Colonic mucosa (tissue), 4 donors: ENCODE measurements at regions not wholly inside any gene's neighbourhood (a gene's known extent, or its start where the extent isn't known, plus 50 kb on each side); places are given as distances from the start of the nearest gene placed in this dataset.

ENCODE experiments used
- DNase-seq: peaks from one replicate; pipeline ENCODE4 v3.0.0-alpha.2; 2020
- H3K27ac ChIP-seq: fragments of 200-600 bp; one replicate; pipeline ENCODE4 v1.8.0; 2021
- H3K27me3 ChIP-seq: fragments of 200-600 bp; one replicate; pipeline ENCODE4 v1.8.0; 2021
- H3K36me3 ChIP-seq: fragments of 200-600 bp; one replicate; pipeline ENCODE4 v1.8.0; 2021
- H3K4me1 ChIP-seq: fragments of 200-600 bp; one replicate; pipeline ENCODE4 v1.8.0; 2021; ENCODE audit warnings: mild to moderate bottlenecking
- H3K4me3 ChIP-seq: fragments of 200-600 bp; one replicate; pipeline ENCODE4 v1.8.0; 2021
- H3K9ac ChIP-seq, 2 donors: one replicate each; pipeline ENCODE4 v1.7.0; 2013; ENCODE audit warnings: control low read depth in 2 of 2, low read depth in 2 of 2, low read length in 2 of 2
- H3K9me3 ChIP-seq: fragments of 200-600 bp; one replicate; pipeline ENCODE4 v1.8.0; 2021
- intact Hi-C: fragments of 100-400 bp; cut with DNase I; formaldehyde crosslinking; loops from one replicate; pipeline ENCODE4 v1.14.1; 2022
- TF ChIP-seq, protein P1 (sequence below): fragments of 200-600 bp; IDR thresholded peaks from one replicate; pipeline ENCODE4 v1.8.0; 2022; ENCODE audit warnings: antibody characterized with exemption, mild to moderate bottlenecking
- donor health status: healthy.
- donor health status: DM: no; HTN: no; CAD: no.
- donor health status: DM: no; HTN: no; CAD: no.

DNA sequence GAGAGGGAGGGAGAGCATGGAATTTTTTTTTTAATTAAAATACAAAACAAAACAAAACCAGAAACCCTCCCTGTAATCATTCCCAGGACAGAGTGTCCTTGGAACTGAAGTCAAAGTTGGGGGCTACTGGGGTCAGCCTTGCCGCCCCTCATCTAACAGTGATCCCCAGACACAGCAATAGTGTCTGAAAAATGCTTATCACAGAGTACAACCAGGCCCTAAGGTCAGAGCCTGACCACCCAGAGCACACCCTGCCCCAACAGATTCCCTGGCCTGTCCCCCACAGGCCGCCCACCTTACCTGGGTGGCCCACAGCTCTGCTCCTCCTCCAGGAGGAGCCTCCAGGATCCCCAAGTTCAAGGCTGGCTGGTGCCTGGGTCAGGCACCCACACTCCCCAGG lies 101.6 kb upstream of the LINGO1 start:
- no peaks in the 10 kb centered on the region for H3K9me3 ChIP-seq
- H3K36me3 ChIP-seq = no peaks in the 10 kb centered on the region
- H3K27me3 ChIP-seq = no peaks in the 10 kb centered on the region
- TF ChIP-seq, protein P1, sequence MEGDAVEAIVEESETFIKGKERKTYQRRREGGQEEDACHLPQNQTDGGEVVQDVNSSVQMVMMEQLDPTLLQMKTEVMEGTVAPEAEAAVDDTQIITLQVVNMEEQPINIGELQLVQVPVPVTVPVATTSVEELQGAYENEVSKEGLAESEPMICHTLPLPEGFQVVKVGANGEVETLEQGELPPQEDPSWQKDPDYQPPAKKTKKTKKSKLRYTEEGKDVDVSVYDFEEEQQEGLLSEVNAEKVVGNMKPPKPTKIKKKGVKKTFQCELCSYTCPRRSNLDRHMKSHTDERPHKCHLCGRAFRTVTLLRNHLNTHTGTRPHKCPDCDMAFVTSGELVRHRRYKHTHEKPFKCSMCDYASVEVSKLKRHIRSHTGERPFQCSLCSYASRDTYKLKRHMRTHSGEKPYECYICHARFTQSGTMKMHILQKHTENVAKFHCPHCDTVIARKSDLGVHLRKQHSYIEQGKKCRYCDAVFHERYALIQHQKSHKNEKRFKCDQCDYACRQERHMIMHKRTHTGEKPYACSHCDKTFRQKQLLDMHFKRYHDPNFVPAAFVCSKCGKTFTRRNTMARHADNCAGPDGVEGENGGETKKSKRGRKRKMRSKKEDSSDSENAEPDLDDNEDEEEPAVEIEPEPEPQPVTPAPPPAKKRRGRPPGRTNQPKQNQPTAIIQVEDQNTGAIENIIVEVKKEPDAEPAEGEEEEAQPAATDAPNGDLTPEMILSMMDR = no peak
- no peak overlapping the region for H3K27ac ChIP-seq
- DNase-seq = no peak
- no peaks in the 10 kb centered on the region for H3K4me1 ChIP-seq
- H3K4me3 ChIP-seq = no peak overlapping the region
- no peak overlapping the region for H3K9ac ChIP-seq
- intact Hi-C loops = no loop called here

DNA sequence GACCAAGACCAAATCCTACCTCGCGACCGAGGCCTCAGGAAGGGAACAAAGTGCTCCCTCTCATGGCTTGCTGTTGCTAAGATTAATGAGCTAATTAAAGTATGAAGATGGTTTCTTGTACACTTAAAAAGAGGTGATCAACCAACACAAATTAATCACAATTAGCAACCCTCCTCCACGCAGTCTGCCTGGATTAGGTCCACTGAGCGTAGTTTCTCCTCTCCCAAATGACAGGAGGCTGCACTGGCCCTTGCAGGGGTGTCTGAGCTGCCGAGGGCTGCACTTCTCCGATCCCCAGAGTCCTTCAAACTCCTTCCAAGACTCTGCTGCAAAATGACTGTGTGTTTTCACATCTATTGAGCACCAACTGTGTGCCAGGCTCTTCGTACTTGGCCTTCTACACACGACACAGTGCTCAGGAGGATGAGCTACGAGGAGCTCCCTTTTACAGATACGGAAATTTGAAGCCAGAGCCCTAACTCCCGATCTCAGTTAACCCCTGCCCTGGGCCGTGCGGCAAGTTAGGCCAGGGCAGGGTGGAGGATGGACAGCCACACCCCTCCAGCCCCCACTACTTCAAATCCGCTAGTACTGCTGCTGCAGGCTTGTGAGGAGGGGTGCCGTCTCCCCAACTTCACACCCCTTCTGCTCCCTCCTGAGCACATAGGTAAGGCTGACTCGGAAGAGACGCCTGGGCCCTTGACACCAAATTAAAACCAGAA lies 101.0 kb upstream of the LINGO1 start:
- Histone ChIP-seq H3K36me3 (no peaks in the 10 kb centered on the region), H3K4me1 (no peaks in the 10 kb centered on the region), H3K27ac (no peak overlapping the region), H3K27me3 (no peaks in the 10 kb centered on the region), H3K9ac (no peak overlapping the region), H3K9me3 (no peaks in the 10 kb centered on the region), H3K4me3 (no peak overlapping the region)
- intact Hi-C loops = no loop called here
- DNase-seq = no peak
- TF ChIP-seq, protein P1 = no peak

DNA sequence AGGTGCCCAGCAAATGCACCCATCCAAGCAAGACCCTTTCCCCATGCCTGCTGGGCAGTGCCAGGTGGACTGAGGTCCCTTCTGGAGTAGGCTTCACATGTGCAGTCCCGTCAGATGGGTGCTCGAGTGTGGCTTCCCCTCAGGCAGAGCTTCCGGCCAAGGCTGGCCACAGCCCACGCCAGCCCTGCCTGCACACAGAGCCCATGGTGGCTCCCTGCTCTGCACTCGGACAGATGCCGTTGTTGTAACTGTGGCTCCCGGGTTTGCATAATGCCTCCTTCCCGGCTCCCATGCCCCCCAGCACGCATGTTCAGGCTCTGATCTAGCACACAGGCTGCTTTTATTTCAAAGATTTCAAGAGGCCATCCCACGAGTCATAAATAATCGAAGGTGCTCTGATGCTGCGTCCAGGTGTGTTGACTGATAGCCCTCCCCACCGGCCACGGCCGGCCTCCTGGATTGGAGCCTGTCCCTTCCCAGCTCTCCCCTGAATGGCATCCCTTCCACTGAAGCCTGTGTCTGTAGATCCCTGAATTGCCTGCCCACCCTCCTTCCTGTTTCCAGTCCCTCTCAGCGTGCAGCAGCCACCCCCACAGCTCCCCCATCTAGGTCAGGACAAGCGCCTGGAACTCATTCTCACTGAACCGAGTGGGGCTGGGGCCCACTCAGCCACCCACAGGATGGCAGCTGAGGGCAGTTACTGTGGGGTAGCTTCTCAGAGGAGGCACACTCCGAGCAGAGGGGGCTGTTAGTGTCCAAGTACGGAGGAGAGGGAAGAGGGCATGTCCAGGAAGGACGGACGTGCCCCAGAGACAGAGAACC lies 100.0 kb upstream of the LINGO1 start:
- Histone ChIP-seq H3K9ac (no peak overlapping the region), H3K4me1 (no peaks in the 10 kb centered on the region), H3K4me3 (no peak overlapping the region), H3K27me3 (no peaks in the 10 kb centered on the region), H3K36me3 (no peaks in the 10 kb centered on the region), H3K9me3 (no peaks in the 10 kb centered on the region), H3K27ac (no peak overlapping the region)
- DNase-seq = no peak
- intact Hi-C loops = no loop called here
- TF ChIP-seq, protein P1 = no peak

DNA sequence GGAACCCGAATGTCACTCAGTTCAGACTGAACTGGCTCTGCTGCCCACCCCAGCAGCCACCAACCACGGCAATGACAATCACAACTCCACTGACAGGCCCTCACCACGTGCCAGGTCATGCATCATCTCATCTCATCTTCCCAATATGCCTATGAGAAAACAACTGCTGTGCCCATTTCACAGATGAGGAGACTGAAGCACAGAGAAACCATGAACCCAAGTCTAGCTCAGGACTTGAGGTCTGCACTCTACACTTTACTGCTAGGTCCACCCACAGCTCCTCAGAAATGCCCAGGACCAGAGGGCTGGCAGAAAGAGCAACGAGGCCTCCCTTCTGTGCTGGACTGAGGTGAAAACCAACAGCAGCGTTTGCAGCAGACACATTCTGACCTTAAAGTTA lies 99.2 kb upstream of the LINGO1 start:
- no peaks in the 10 kb centered on the region for H3K36me3 ChIP-seq
- DNase-seq = no peak
- no peaks in the 10 kb centered on the region for H3K27me3 ChIP-seq
- TF ChIP-seq, protein P1 = no peak
- no peaks in the 10 kb centered on the region for H3K9me3 ChIP-seq
- no peak overlapping the region for H3K27ac ChIP-seq
- no peak overlapping the region for H3K9ac ChIP-seq
- intact Hi-C loops = no loop called here
- no peak overlapping the region for H3K4me3 ChIP-seq
- H3K4me1 ChIP-seq = no peaks in the 10 kb centered on the region

DNA sequence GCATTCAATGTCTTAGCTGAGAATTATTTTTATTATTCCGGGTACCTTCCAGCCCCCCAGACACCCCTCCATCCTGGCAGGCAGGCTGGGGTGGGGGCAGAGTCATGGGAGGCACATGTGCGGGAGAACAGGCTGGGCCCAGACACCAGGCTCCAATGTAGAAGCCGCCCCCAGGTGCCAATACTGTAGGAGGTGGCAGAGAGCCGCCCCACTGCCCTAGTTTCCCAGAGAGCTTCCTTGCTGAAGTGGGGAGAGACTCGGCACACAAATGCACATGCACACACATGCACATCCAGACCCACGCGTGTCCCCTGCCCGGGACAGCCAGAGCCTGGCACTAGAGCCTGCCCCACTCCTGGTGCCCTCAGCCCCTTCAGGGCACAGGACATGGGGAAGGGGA lies 98.4 kb upstream of the LINGO1 start:
- H3K27me3 ChIP-seq = no peaks in the 10 kb centered on the region
- intact Hi-C loops = no loop called here

More for the DNA sequence above, 98.4 kb upstream of the LINGO1 start:
- no peak overlapping the region for H3K9ac ChIP-seq
- no peak overlapping the region for H3K4me3 ChIP-seq
- DNase-seq = no peak
- H3K27ac ChIP-seq = no peak overlapping the region
- H3K36me3 ChIP-seq = no peaks in the 10 kb centered on the region
- H3K9me3 ChIP-seq = no peaks in the 10 kb centered on the region
- H3K4me1 ChIP-seq = no peaks in the 10 kb centered on the region
- TF ChIP-seq, protein P1 = no peak
